B cell (primary cell): ENCODE measurements at regions not wholly inside any gene's neighbourhood (a gene's known extent, or its start where the extent isn't known, plus 50 kb on each side); places are given as distances from the start of the nearest gene placed in this dataset.
"Not testable (repeated sequence)": the region's sequence is repeated elsewhere in the genome, so short reads cannot be mapped to it uniquely, and the experiment has no call there.

Experiments
- ATAC-seq: fragments of 200-7000 bp; cut with Tn5 transposase; one replicate; pipeline ENCODE4 v1.10.0; 2021; ENCODE audit warnings: low read depth, mild to moderate bottlenecking, moderate number of reproducible peaks, moderate library complexity
- CTCF ChIA-PET: fragments of 350-600 bp; sonication (Branson Sonifier 250); formaldehyde crosslinking; loops from one replicate; lab custom pipeline; 2021; ENCODE audit warnings: antibody characterized with exemption, inconsistent platforms; lab: Charles Lee
- POLR2A ChIA-PET: fragments of 350-600 bp; sonication (Branson Sonifier 250); formaldehyde crosslinking; loops from one replicate; lab custom pipeline; 2021; ENCODE audit warnings: antibody characterized with exemption; lab: Charles Lee
- DNase-seq: peaks from one replicate; pipeline ENCODE4 v3.0.0; 2013
- H2AFZ ChIP-seq: 2 replicates; pipeline ENCODE4 v1.6.1; 2012; ENCODE audit warnings: mild to moderate bottlenecking, low read depth, low read length; ENCODE audit not compliant: insufficient read depth, poor library complexity, severe bottlenecking
- H3K27ac ChIP-seq, 2 donors: 1 replicate in 1 of 2; 2 replicates in 1 of 2; pipeline ENCODE4 v1.5.1; 2012 to 2013; ENCODE audit warnings: low read length in 2 of 2, mild to moderate bottlenecking in 2 of 2, moderate library complexity in 1 of 2
- H3K27me3 ChIP-seq, 4 experiments: fragments of 200-600 bp in 1 of 4; sonication (generic) in 1 of 4; replicated peaks in 1 of 4; 1 replicate in 2 of 4; 2 replicates in 2 of 4; pipeline versions ENCODE4 v1.6.1 to v1.7.0; 2013 to 2016; ENCODE audit warnings: low read length in 3 of 4, mild to moderate bottlenecking in 2 of 4, mixed read lengths in 1 of 4, moderate library complexity in 1 of 4; ENCODE audit not compliant: insufficient read depth in 4 of 4, control insufficient read depth in 3 of 4; ENCODE audit errors: control extremely low read depth in 1 of 4
- H3K36me3 ChIP-seq, 2 experiments: replicated peaks in 1 of 2; 1 replicate in 1 of 2; 2 replicates in 1 of 2; pipeline versions ENCODE4 v1.6.1 to v1.7.1; 2013; ENCODE audit warnings: low read length in 1 of 2; ENCODE audit not compliant: insufficient read depth in 2 of 2, control insufficient read depth in 1 of 2; ENCODE audit errors: control extremely low read depth in 1 of 2, extremely low read depth in 1 of 2
- H3K4me1 ChIP-seq, 2 donors: fragments of 200-600 bp in 1 of 2; sonication (generic) in 1 of 2; 1 replicate in 1 of 2; 2 replicates in 1 of 2; pipeline versions ENCODE4 v1.5.1 to v1.6.1; 2013 to 2017; ENCODE audit warnings: low read length in 2 of 2; ENCODE audit not compliant: control insufficient read depth in 2 of 2, insufficient read depth in 2 of 2
- H3K4me2 ChIP-seq: replicated peaks from 2 replicates; pipeline ENCODE3; 2012; ENCODE audit warnings: mild to moderate bottlenecking, low read depth, low read length; ENCODE audit not compliant: poor library complexity, severe bottlenecking
- H3K4me3 ChIP-seq, 5 experiments: fragments of 200-600 bp in 1 of 5; sonication (generic) in 1 of 5; 1 replicate in 3 of 5; 2 replicates in 2 of 5; pipeline versions ENCODE4 v1.5.1 to v1.7.0; 2011 to 2016; ENCODE audit warnings: low read length in 4 of 5, mild to moderate bottlenecking in 4 of 5, low read depth in 2 of 5, control low read depth in 1 of 5, moderate library complexity in 1 of 5; ENCODE audit not compliant: insufficient read depth in 1 of 5; ENCODE audit errors: control extremely low read depth in 1 of 5, extremely low read depth in 1 of 5
- H3K79me2 ChIP-seq: fragments of 200-600 bp; sonication (generic); one replicate; pipeline ENCODE4 v1.6.0; 2016; ENCODE audit warnings: low read length; ENCODE audit not compliant: control insufficient read depth, insufficient read depth
- H3K9ac ChIP-seq: fragments of 200-600 bp; sonication (generic); 2 replicates; pipeline ENCODE4 v1.6.1; 2017; ENCODE audit warnings: mild to moderate bottlenecking, low read length, moderate library complexity
- H3K9me3 ChIP-seq, 3 donors: one replicate each; pipeline versions ENCODE4 v1.6.1 to v1.7.1; 2013; ENCODE audit warnings: low read length in 2 of 3; ENCODE audit not compliant: control insufficient read depth in 2 of 3, insufficient read depth in 1 of 3; ENCODE audit errors: control extremely low read depth in 1 of 3
- H4K20me1 ChIP-seq: 2 replicates; pipeline ENCODE4 v1.6.0; 2012; ENCODE audit warnings: mild to moderate bottlenecking, low read length; ENCODE audit not compliant: insufficient read depth, control insufficient read depth, poor library complexity, severe bottlenecking
- H3K27ac Mint-ChIP-seq: one replicate; pipeline ENCODE4 v1.8.0; 2021; ENCODE audit warnings: mixed read lengths
- H3K27me3 Mint-ChIP-seq: one replicate; pipeline ENCODE4 v1.8.0; 2021; ENCODE audit warnings: mixed read lengths
- H3K4me1 Mint-ChIP-seq: one replicate; pipeline ENCODE4 v1.8.0; 2021; ENCODE audit warnings: mixed read lengths
- H3K4me3 Mint-ChIP-seq: one replicate; pipeline ENCODE4 v1.8.0; 2021; ENCODE audit warnings: mixed read lengths
- H3K9me3 Mint-ChIP-seq: one replicate; pipeline ENCODE4 v1.8.0; 2022; ENCODE audit warnings: mixed read lengths; ENCODE audit not compliant: insufficient read depth
- CTCF ChIP-seq: fragments of 200-600 bp; IDR thresholded peaks from one replicate; pipeline ENCODE4 v1.8.0; 2022; ENCODE audit warnings: antibody characterized with exemption, mild to moderate bottlenecking
- EZH2 ChIP-seq: IDR thresholded peaks from 2 replicates; pipeline ENCODE4 v1.6.1; 2012; ENCODE audit warnings: borderline replicate concordance, low read depth, mild to moderate bottlenecking, moderate library complexity, low read length; ENCODE audit not compliant: insufficient read depth, poor library complexity, severe bottlenecking
- WGBS: methylation state at CpG from one replicate; pipeline ENCODE4 v1.1.5; 2013; ENCODE audit warnings: missing lambda C conversion rate; ENCODE audit not compliant: insufficient coverage; 5-methylcytosine and 5-hydroxymethylcytosine counted together
- intact Hi-C: fragments of 100-400 bp; cut with micrococcal nuclease; formaldehyde crosslinking; loops from one replicate; pipeline ENCODE4 v1.10.0; 2022

DNA sequence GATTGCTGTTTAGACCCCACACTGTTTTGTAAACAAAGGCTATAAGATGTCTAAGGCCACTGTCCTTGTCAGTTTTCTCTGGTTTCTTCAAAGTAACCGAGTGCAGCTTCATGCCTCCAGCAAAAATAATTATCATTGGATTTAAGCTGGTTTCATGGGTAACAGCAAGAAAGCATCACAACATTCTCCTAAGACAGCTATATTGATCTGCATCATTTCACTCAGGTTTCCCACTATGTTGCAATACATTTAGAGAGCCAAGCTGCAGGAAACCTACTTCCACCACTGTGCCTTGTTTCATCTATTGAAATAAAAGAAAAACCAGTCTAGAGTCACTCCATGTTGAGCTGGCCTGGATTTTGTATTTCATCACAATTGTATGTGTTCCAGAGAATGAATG is 351.4 kb downstream of the OXSM start:
- ChIA-PET POLR2A (no interaction called here), CTCF (no interaction called here)
- TF ChIP-seq EZH2 (no peak), CTCF (no peak)
- Histone ChIP-seq H3K4me2 (no peak overlapping the region), H3K4me3 (no peak overlapping the region), H4K20me1 (no peaks in the 10 kb centered on the region), H3K36me3 (no peaks in the 10 kb centered on the region), H3K4me1 (no peaks in the 10 kb centered on the region), H3K9ac (no peak overlapping the region), H3K9me3 (peaks cover 1 to 4% (median 3%) of the 10 kb centered on the region in 3 donors), H3K79me2 (no peaks in the 10 kb centered on the region), H3K27me3 (no peaks in the 10 kb centered on the region), H2AFZ (no peak overlapping the region), H3K27ac (no peak overlapping the region)
- Mint-ChIP-seq H3K4me3 (no peak overlapping the region), H3K4me1 (no peaks in the 10 kb centered on the region), H3K9me3 (peaks cover 7% of the 10 kb centered on the region), H3K27ac (no peak overlapping the region), H3K27me3 (no peaks in the 10 kb centered on the region)
- DNase-seq (no peak), ATAC-seq (no peak)
- WGBS: 71% methylated on average over 1 of the region's 1 CpG
- intact Hi-C loops: no loop called here

DNA sequence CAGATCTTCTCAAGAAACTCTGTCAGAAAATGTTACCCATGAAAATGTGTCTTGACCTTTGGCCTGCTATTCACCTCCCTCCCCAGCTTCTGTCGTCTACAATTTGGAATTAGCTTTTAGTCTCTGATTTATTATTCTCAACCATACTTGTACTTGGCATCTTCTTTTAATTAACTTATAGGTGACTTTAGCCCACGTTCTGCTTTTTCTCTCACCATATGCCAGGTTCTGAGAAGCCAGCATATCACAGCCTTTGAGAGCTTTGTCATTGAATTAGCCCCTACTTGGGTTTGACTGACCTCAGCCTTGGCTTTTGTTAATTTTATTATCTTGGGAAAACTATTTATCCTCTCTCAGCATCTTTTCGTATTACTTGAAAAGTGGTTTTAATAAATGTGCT is 355.9 kb downstream of the OXSM start:
- no peak for ATAC-seq

DNA sequence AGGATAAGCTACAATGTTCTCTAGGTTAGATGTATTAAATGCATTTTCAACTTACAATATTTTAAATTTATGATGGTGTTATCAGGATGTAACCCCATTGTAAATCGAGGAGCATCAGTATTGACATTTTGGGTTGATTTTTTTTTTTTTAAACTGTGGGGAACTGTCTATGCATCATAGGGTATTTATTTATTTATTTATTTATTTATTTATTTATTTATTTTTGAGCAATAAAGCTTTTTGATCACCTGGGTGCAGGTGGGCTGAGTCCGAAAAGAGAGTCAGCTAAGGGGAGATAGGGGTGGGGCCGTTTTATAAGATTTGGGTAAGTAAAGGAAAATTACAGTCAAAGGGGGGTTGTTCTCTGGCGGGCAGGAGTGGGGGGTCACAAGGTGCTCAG is 367.5 kb downstream of the OXSM start:
- H3K9me3 Mint-ChIP-seq, H3K79me2 ChIP-seq, H3K9ac ChIP-seq, H2AFZ ChIP-seq, H3K4me3 Mint-ChIP-seq, H3K9me3 ChIP-seq, DNase-seq, H3K4me2 ChIP-seq, CTCF ChIA-PET, H3K36me3 ChIP-seq, H3K4me1 ChIP-seq, H4K20me1 ChIP-seq, H3K4me3 ChIP-seq, ATAC-seq, H3K27me3 ChIP-seq, intact Hi-C loops, POLR2A ChIA-PET, H3K27ac Mint-ChIP-seq, H3K27ac ChIP-seq, H3K4me1 Mint-ChIP-seq, H3K27me3 Mint-ChIP-seq: not testable (repeated sequence)
- 95% methylated on average over 3 of the region's 4 CpGs for WGBS

More for the DNA sequence above, 355.9 kb downstream of the OXSM start:
- no CpG with 5 or more reads among the region's 3 CpGs for WGBS
- no peak overlapping the region for H3K9ac ChIP-seq
- Mint-ChIP-seq H3K4me3 (no peak overlapping the region), H3K4me1 (no peaks in the 10 kb centered on the region), H3K27ac (no peak overlapping the region), H3K27me3 (no peaks in the 10 kb centered on the region), H3K9me3 (no peaks in the 10 kb centered on the region)
- no peak overlapping the region for H3K4me3 ChIP-seq
- H3K27ac ChIP-seq: no peak overlapping the region
- no peak overlapping the region for H2AFZ ChIP-seq
- intact Hi-C loops: no loop called here
- no peaks in the 10 kb centered on the region for H3K27me3 ChIP-seq
- TF ChIP-seq CTCF (no peak), EZH2 (no peak)
- CTCF ChIA-PET: no interaction called here
- no peaks in the 10 kb centered on the region for H3K4me1 ChIP-seq
- POLR2A ChIA-PET: no interaction called here
- DNase-seq: no peak
- H3K79me2 ChIP-seq: no peaks in the 10 kb centered on the region
- H3K36me3 ChIP-seq: no peaks in the 10 kb centered on the region
- H3K9me3 ChIP-seq: no peaks in the 10 kb centered on the region
- H3K4me2 ChIP-seq: no peak overlapping the region
- no peaks in the 10 kb centered on the region for H4K20me1 ChIP-seq
